Gastrocnemius medialis (tissue), 4 donors: ENCODE measurements at regions not wholly inside any gene's neighbourhood (a gene's known extent, or its start where the extent isn't known, plus 50 kb on each side); places are given as distances from the start of the nearest gene placed in this dataset.

Experiments
- POLR2A ChIP-seq, 2 donors: fragments of 450-650 bp; IDR thresholded peaks; one replicate each; pipeline ENCODE4 v1.6.1; 2017; ENCODE audit warnings: antibody characterized with exemption in 2 of 2, mild to moderate bottlenecking in 2 of 2, moderate library complexity in 2 of 2
- TF ChIP-seq, protein P1 (sequence below), 5 experiments: fragments of 450-650 bp in 3 of 5; fragments of 200-600 bp in 2 of 5; sonication (generic) in 2 of 5; IDR thresholded peaks in 4 of 5; conservative IDR thresholded peaks in 1 of 5; 1 replicate in 4 of 5; 2 replicates in 1 of 5; pipeline ENCODE4 v1.5.1; 2016 to 2019; ENCODE audit warnings: antibody characterized with exemption in 5 of 5, mild to moderate bottlenecking in 3 of 5, moderate library complexity in 3 of 5

DNA sequence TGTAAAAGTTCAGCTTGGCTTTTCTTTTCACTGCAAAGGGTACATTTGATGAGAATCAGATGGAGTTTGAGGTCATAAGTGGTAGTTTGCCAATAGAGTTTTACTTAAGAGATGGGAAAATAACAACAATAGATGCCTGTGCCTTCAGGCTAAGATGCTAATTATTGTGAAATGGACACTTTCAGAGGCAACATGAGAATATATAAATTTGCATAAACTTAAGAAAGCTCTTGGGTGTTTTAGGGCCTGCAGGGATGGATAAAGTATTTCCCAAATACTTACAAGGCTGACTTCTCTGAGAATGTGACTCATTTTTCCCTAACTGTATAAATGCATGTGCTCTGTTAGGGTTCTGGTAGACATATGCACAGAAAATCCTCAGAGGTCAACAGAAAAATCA is 200.3 kb upstream of the SVIL start:
- TF ChIP-seq, protein P1, sequence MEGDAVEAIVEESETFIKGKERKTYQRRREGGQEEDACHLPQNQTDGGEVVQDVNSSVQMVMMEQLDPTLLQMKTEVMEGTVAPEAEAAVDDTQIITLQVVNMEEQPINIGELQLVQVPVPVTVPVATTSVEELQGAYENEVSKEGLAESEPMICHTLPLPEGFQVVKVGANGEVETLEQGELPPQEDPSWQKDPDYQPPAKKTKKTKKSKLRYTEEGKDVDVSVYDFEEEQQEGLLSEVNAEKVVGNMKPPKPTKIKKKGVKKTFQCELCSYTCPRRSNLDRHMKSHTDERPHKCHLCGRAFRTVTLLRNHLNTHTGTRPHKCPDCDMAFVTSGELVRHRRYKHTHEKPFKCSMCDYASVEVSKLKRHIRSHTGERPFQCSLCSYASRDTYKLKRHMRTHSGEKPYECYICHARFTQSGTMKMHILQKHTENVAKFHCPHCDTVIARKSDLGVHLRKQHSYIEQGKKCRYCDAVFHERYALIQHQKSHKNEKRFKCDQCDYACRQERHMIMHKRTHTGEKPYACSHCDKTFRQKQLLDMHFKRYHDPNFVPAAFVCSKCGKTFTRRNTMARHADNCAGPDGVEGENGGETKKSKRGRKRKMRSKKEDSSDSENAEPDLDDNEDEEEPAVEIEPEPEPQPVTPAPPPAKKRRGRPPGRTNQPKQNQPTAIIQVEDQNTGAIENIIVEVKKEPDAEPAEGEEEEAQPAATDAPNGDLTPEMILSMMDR (IDR thresholded peaks at IDR 0.05 in 4 of 5, conservative IDR thresholded peaks at IDR 0.05 in 1 of 5): no peak
- TF ChIP-seq POLR2A (IDR thresholded peaks at IDR 0.05): no peak
